NCI-H146 treated with DMSO at 0.1 percent for 48 hours (cell line): ENCODE measurements at regions not wholly inside any gene's neighbourhood (a gene's known extent, or its start where the extent isn't known, plus 50 kb on each side); places are given as distances from the start of the nearest gene placed in this dataset.

Experiments
- DNase-seq: peaks from one replicate; lab custom pipeline; 2025; ENCODE audit not compliant: unreplicated experiment; lab: John Stamatoyannopoulos, UW

GRCh38 chr5:124341066-124341858 is 405.2 kb downstream of the ZNF608 start:
- no peak for DNase-seq

GRCh38 chr5:124337996-124338395 is 408.4 kb downstream of the ZNF608 start:
- DNase-seq = no peak

- DNase-seq = no peak
Observed at GRCh38 chr5:124333298-124333979, 413.0 kb downstream of the ZNF608 start.

GRCh38 chr5:124332273-124332672 is 414.2 kb downstream of the ZNF608 start:
- no peak for DNase-seq

GRCh38 chr5:124330595-124331220 is 415.7 kb downstream of the ZNF608 start:
- DNase-seq = no peak

GRCh38 chr5:124328201-124328600 is 418.2 kb downstream of the ZNF608 start:
- no peak for DNase-seq

GRCh38 chr5:124318661-124319060 is 427.8 kb downstream of the ZNF608 start:
- no peak for DNase-seq

- DNase-seq = no peak
Observed at GRCh38 chr5:124317451-124317850, 429.0 kb downstream of the ZNF608 start.

- no peak for DNase-seq
Observed at GRCh38 chr5:124315741-124316415, 430.6 kb downstream of the ZNF608 start.

- DNase-seq = no peak
Observed at GRCh38 chr5:124310453-124310852, 436.0 kb downstream of the ZNF608 start.

GRCh38 chr5:124309241-124309980 is 437.0 kb downstream of the ZNF608 start:
- no peak for DNase-seq

- no peak for DNase-seq
Observed at GRCh38 chr5:124303366-124303765, 443.1 kb downstream of the ZNF608 start.

- DNase-seq = no peak
Observed at GRCh38 chr5:124302533-124302932, 443.9 kb downstream of the ZNF608 start.

GRCh38 chr5:124301850-124302249 is 444.6 kb downstream of the ZNF608 start:
- DNase-seq = no peak

- DNase-seq = no peak
Observed at GRCh38 chr5:124300815-124301621, 445.4 kb downstream of the ZNF608 start.

- no peak for DNase-seq
Observed at GRCh38 chr5:124297826-124298225, 448.6 kb downstream of the ZNF608 start.

GRCh38 chr5:124292322-124292855 is 454.1 kb downstream of the ZNF608 start:
- no peak for DNase-seq

GRCh38 chr5:124289641-124290311 is 456.7 kb downstream of the ZNF608 start:
- DNase-seq = peak; percentile 36

- DNase-seq = no peak
Observed at GRCh38 chr5:124289130-124289529, 457.3 kb downstream of the ZNF608 start.
